Nephron progenitor cell (in vitro differentiated cells): ENCODE measurements at regions not wholly inside any gene's neighbourhood (a gene's known extent, or its start where the extent isn't known, plus 50 kb on each side); places are given as distances from the start of the nearest gene placed in this dataset.
A peak's percentile ranks its signal among the peaks of the same experiment; 100 is the strongest.
"Not testable (repeated sequence)": the region's sequence is repeated elsewhere in the genome, so short reads cannot be mapped to it uniquely, and the experiment has no call there.

ENCODE experiments used
- DNase-seq: peaks from one replicate; pipeline ENCODE4 v3.0.0; 2021
- H3K27ac Mint-ChIP-seq: 2 replicates; pipeline ENCODE4 v1.8.0; 2021; ENCODE audit warnings: mild to moderate bottlenecking, moderate library complexity, mixed read lengths
- H3K27me3 Mint-ChIP-seq: 2 replicates; pipeline ENCODE4 v1.8.0; 2021; ENCODE audit warnings: mild to moderate bottlenecking, low read depth, mixed read lengths; ENCODE audit not compliant: poor library complexity
- H3K36me3 Mint-ChIP-seq: 2 replicates; pipeline ENCODE4 v1.8.0; 2021; ENCODE audit warnings: low read depth, mixed read lengths
- H3K4me1 Mint-ChIP-seq: 2 replicates; pipeline ENCODE4 v1.8.0; 2021; ENCODE audit warnings: mixed read lengths
- H3K4me3 Mint-ChIP-seq: 2 replicates; pipeline ENCODE4 v1.8.0; 2021; ENCODE audit warnings: mild to moderate bottlenecking, moderate library complexity, mixed read lengths
- H3K9me3 Mint-ChIP-seq: 2 replicates; pipeline ENCODE4 v1.8.0; 2021; ENCODE audit warnings: mild to moderate bottlenecking, moderate library complexity, mixed read lengths
- TF ChIP-seq, protein P1 (sequence below): fragments of 200-600 bp; sonication (generic); IDR thresholded peaks from 2 replicates; pipeline ENCODE4 v1.5.0; 2021; ENCODE audit warnings: antibody characterized with exemption

- H3K36me3 Mint-ChIP-seq = no peaks in the 10 kb centered on the region
- TF ChIP-seq, protein P1, sequence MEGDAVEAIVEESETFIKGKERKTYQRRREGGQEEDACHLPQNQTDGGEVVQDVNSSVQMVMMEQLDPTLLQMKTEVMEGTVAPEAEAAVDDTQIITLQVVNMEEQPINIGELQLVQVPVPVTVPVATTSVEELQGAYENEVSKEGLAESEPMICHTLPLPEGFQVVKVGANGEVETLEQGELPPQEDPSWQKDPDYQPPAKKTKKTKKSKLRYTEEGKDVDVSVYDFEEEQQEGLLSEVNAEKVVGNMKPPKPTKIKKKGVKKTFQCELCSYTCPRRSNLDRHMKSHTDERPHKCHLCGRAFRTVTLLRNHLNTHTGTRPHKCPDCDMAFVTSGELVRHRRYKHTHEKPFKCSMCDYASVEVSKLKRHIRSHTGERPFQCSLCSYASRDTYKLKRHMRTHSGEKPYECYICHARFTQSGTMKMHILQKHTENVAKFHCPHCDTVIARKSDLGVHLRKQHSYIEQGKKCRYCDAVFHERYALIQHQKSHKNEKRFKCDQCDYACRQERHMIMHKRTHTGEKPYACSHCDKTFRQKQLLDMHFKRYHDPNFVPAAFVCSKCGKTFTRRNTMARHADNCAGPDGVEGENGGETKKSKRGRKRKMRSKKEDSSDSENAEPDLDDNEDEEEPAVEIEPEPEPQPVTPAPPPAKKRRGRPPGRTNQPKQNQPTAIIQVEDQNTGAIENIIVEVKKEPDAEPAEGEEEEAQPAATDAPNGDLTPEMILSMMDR = no peak
- H3K27me3 Mint-ChIP-seq = no peaks in the 10 kb centered on the region
- no peak overlapping the region for H3K27ac Mint-ChIP-seq
- DNase-seq = no peak
- peaks cover 23% of the 10 kb centered on the region for H3K4me1 Mint-ChIP-seq
- H3K9me3 Mint-ChIP-seq = no peaks in the 10 kb centered on the region
- no peak overlapping the region for H3K4me3 Mint-ChIP-seq
Observed at GRCh38 chr5:57741336-57741735, 258.7 kb upstream of the ACTBL2 start.

GRCh38 chr5:57738787-57739186 lies 256.2 kb upstream of the ACTBL2 start:
- Mint-ChIP-seq H3K4me3 (no peak overlapping the region), H3K27me3 (no peaks in the 10 kb centered on the region), H3K9me3 (no peaks in the 10 kb centered on the region), H3K27ac (peak overlapping the region; percentile 1), H3K36me3 (no peaks in the 10 kb centered on the region), H3K4me1 (peaks cover 29% of the 10 kb centered on the region)
- TF ChIP-seq, protein P1 = no peak
- no peak for DNase-seq

- Mint-ChIP-seq H3K4me1 (peaks cover 29% of the 10 kb centered on the region), H3K9me3 (no peaks in the 10 kb centered on the region), H3K4me3 (no peak overlapping the region), H3K27me3 (no peaks in the 10 kb centered on the region), H3K36me3 (no peaks in the 10 kb centered on the region), H3K27ac (peak overlapping the region; percentile 1)
- TF ChIP-seq, protein P1 = no peak
- DNase-seq = no peak
Observed at GRCh38 chr5:57738301-57738700, 255.7 kb upstream of the ACTBL2 start.

DNA sequence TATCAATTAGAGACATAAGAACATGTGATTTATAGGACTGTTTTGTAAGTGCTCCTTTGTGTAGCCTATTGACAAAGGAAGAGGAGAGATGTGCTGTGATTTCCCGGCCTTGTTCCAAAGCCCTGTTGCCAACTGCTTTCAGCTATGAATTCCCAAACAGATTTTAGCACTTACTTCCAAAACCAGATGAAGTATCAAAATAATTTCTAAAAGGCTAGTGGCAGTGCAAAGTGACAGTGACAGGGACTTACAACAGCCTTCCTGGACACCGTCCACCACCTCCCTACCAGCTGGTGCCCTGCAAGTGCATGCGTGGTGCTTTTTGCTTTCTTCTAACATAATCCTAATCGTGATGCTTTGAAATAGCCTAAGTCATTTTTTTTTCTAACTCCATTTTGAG lies 254.1 kb upstream of the ACTBL2 start:
- no peaks in the 10 kb centered on the region for H3K36me3 Mint-ChIP-seq
- peaks cover 29% of the 10 kb centered on the region for H3K4me1 Mint-ChIP-seq
- TF ChIP-seq, protein P1 = no peak
- peak overlapping the region; percentile 31 for H3K27ac Mint-ChIP-seq
- no peaks in the 10 kb centered on the region for H3K9me3 Mint-ChIP-seq
- DNase-seq = no peak
- no peak overlapping the region for H3K4me3 Mint-ChIP-seq
- peaks cover 3% of the 10 kb centered on the region for H3K27me3 Mint-ChIP-seq

- not testable (repeated sequence) for H3K27ac Mint-ChIP-seq, H3K4me3 Mint-ChIP-seq, H3K36me3 Mint-ChIP-seq, DNase-seq, H3K27me3 Mint-ChIP-seq, H3K9me3 Mint-ChIP-seq
- peaks cover 29% of the 10 kb centered on the region for H3K4me1 Mint-ChIP-seq
Observed at GRCh38 chr5:57735279-57736153, 252.9 kb upstream of the ACTBL2 start.

DNA sequence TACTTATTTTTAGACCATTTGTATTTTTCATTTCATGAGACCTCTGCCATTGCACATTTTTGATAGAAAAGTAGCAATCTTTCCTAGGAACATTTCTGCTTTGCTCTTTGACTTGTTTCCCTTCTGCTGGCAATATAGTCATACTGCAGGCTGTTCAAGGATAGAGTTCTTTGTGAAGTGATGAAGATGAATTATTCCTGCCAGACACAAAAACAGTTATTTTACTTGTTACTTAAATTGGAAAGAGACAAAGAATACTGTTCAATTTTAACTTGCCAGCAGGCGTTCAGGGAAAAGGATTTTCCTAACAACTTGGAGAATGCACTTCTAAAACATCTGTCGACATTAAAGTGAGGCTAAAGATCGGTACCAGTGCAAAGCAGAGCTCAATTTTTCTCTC lies 251.7 kb upstream of the ACTBL2 start:
- no peak overlapping the region for H3K27ac Mint-ChIP-seq
- H3K4me1 Mint-ChIP-seq = peaks cover 29% of the 10 kb centered on the region
- H3K36me3 Mint-ChIP-seq = peaks cover 4% of the 10 kb centered on the region
- H3K27me3 Mint-ChIP-seq = peaks cover 3% of the 10 kb centered on the region
- H3K4me3 Mint-ChIP-seq = no peak overlapping the region
- no peak for DNase-seq
- TF ChIP-seq, protein P1 = no peak
- H3K9me3 Mint-ChIP-seq = peaks cover 3% of the 10 kb centered on the region
